ENCODE measurements at regions not wholly inside any gene's neighbourhood (a gene's known extent, or its start where the extent isn't known, plus 50 kb on each side); places are given as distances from the start of the nearest gene placed in this dataset.

- H3K4me1 Mint-ChIP-seq (ENCODE audit: low read depth) = no peaks in the 10 kb centered on the region
- H3K4me3 Mint-ChIP-seq = no peak overlapping the region
- no peak overlapping the region for H3K27ac Mint-ChIP-seq
- no peaks in the 10 kb centered on the region for H3K36me3 Mint-ChIP-seq (ENCODE audit: low read depth)
- peaks cover 4% of the 10 kb centered on the region for H3K9me3 Mint-ChIP-seq
- no peaks in the 10 kb centered on the region for H3K27me3 Mint-ChIP-seq (ENCODE audit: low read depth)
Observed at GRCh38 chr13:86846501-86846900, 824.7 kb upstream of the SLITRK5 start.

- no peaks in the 10 kb centered on the region for H3K27me3 Mint-ChIP-seq (ENCODE audit: low read depth)
- no peaks in the 10 kb centered on the region for H3K4me1 Mint-ChIP-seq (ENCODE audit: low read depth)
- no peak overlapping the region for H3K4me3 Mint-ChIP-seq
- H3K36me3 Mint-ChIP-seq (ENCODE audit: low read depth) = no peaks in the 10 kb centered on the region
- H3K27ac Mint-ChIP-seq = no peak overlapping the region
- peaks cover 4% of the 10 kb centered on the region for H3K9me3 Mint-ChIP-seq
Observed at GRCh38 chr13:86848716-86849115, 822.5 kb upstream of the SLITRK5 start.

- Mint-ChIP-seq H3K4me3 (no peak overlapping the region), H3K36me3 (ENCODE audit: low read depth) (no peaks in the 10 kb centered on the region), H3K27ac (no peak overlapping the region), H3K27me3 (ENCODE audit: low read depth) (no peaks in the 10 kb centered on the region), H3K4me1 (ENCODE audit: low read depth) (no peaks in the 10 kb centered on the region), H3K9me3 (no peaks in the 10 kb centered on the region)
Observed at GRCh38 chr13:86856991-86857390, 814.2 kb upstream of the SLITRK5 start.

- Mint-ChIP-seq H3K27ac (no peak overlapping the region), H3K36me3 (ENCODE audit: low read depth) (no peaks in the 10 kb centered on the region), H3K4me3 (no peak overlapping the region), H3K9me3 (no peaks in the 10 kb centered on the region), H3K4me1 (ENCODE audit: low read depth) (no peaks in the 10 kb centered on the region), H3K27me3 (ENCODE audit: low read depth) (no peaks in the 10 kb centered on the region)
Observed at GRCh38 chr13:86858216-86858615, 813.0 kb upstream of the SLITRK5 start.

GRCh38 chr13:86862137-86862536, 809.0 kb upstream of the SLITRK5 start:
- Mint-ChIP-seq H3K4me1 (ENCODE audit: low read depth) (no peaks in the 10 kb centered on the region), H3K4me3 (no peak overlapping the region), H3K27me3 (ENCODE audit: low read depth) (no peaks in the 10 kb centered on the region), H3K9me3 (no peaks in the 10 kb centered on the region), H3K36me3 (ENCODE audit: low read depth) (no peaks in the 10 kb centered on the region), H3K27ac (no peak overlapping the region)

GRCh38 chr13:86864376-86864775, 806.8 kb upstream of the SLITRK5 start:
- Mint-ChIP-seq H3K9me3 (no peaks in the 10 kb centered on the region), H3K4me3 (no peak overlapping the region), H3K27me3 (ENCODE audit: low read depth) (no peaks in the 10 kb centered on the region), H3K4me1 (ENCODE audit: low read depth) (no peaks in the 10 kb centered on the region), H3K27ac (no peak overlapping the region), H3K36me3 (ENCODE audit: low read depth) (no peaks in the 10 kb centered on the region)

- Mint-ChIP-seq H3K27me3 (ENCODE audit: low read depth) (no peaks in the 10 kb centered on the region), H3K4me3 (no peak overlapping the region), H3K9me3 (no peaks in the 10 kb centered on the region), H3K36me3 (ENCODE audit: low read depth) (no peaks in the 10 kb centered on the region), H3K4me1 (ENCODE audit: low read depth) (no peaks in the 10 kb centered on the region), H3K27ac (no peak overlapping the region)
Observed at GRCh38 chr13:86870444-86870843, 800.7 kb upstream of the SLITRK5 start.

GRCh38 chr13:86877441-86877840, 793.7 kb upstream of the SLITRK5 start:
- Mint-ChIP-seq H3K4me1 (ENCODE audit: low read depth) (no peaks in the 10 kb centered on the region), H3K36me3 (ENCODE audit: low read depth) (no peaks in the 10 kb centered on the region), H3K9me3 (no peaks in the 10 kb centered on the region), H3K27ac (no peak overlapping the region), H3K27me3 (ENCODE audit: low read depth) (no peaks in the 10 kb centered on the region), H3K4me3 (no peak overlapping the region)

GRCh38 chr13:86878781-86879180, 792.4 kb upstream of the SLITRK5 start:
- H3K36me3 Mint-ChIP-seq (ENCODE audit: low read depth) = no peaks in the 10 kb centered on the region

GRCh38 chr13:86881390-86881789, 789.8 kb upstream of the SLITRK5 start:
- no peaks in the 10 kb centered on the region for H3K27me3 Mint-ChIP-seq (ENCODE audit: low read depth)
- no peaks in the 10 kb centered on the region for H3K9me3 Mint-ChIP-seq
- no peaks in the 10 kb centered on the region for H3K4me1 Mint-ChIP-seq (ENCODE audit: low read depth)
- no peak overlapping the region for H3K4me3 Mint-ChIP-seq
- no peaks in the 10 kb centered on the region for H3K36me3 Mint-ChIP-seq (ENCODE audit: low read depth)
- no peak overlapping the region for H3K27ac Mint-ChIP-seq

More at GRCh38 chr13:86878781-86879180, 792.4 kb upstream of the SLITRK5 start:
- Mint-ChIP-seq H3K27ac (no peak overlapping the region), H3K27me3 (ENCODE audit: low read depth) (no peaks in the 10 kb centered on the region), H3K4me3 (no peak overlapping the region), H3K9me3 (no peaks in the 10 kb centered on the region), H3K4me1 (ENCODE audit: low read depth) (no peaks in the 10 kb centered on the region)

GRCh38 chr13:86882107-86882506, 789.1 kb upstream of the SLITRK5 start:
- no peak overlapping the region for H3K4me3 Mint-ChIP-seq
- H3K36me3 Mint-ChIP-seq (ENCODE audit: low read depth) = no peaks in the 10 kb centered on the region
- H3K9me3 Mint-ChIP-seq = no peaks in the 10 kb centered on the region
- no peaks in the 10 kb centered on the region for H3K4me1 Mint-ChIP-seq (ENCODE audit: low read depth)
- no peaks in the 10 kb centered on the region for H3K27me3 Mint-ChIP-seq (ENCODE audit: low read depth)
- H3K27ac Mint-ChIP-seq = no peak overlapping the region

- Mint-ChIP-seq H3K27ac (no peak overlapping the region), H3K4me3 (no peak overlapping the region), H3K9me3 (no peaks in the 10 kb centered on the region), H3K27me3 (ENCODE audit: low read depth) (no peaks in the 10 kb centered on the region), H3K4me1 (ENCODE audit: low read depth) (no peaks in the 10 kb centered on the region), H3K36me3 (ENCODE audit: low read depth) (no peaks in the 10 kb centered on the region)
Observed at GRCh38 chr13:86882835-86883234, 788.3 kb upstream of the SLITRK5 start.

GRCh38 chr13:86892330-86892729, 778.8 kb upstream of the SLITRK5 start:
- Mint-ChIP-seq H3K4me3 (no peak overlapping the region), H3K4me1 (ENCODE audit: low read depth) (no peaks in the 10 kb centered on the region), H3K27ac (no peak overlapping the region), H3K36me3 (ENCODE audit: low read depth) (no peaks in the 10 kb centered on the region), H3K9me3 (peaks cover 9% of the 10 kb centered on the region), H3K27me3 (ENCODE audit: low read depth) (no peaks in the 10 kb centered on the region)

GRCh38 chr13:86900906-86901305, 770.3 kb upstream of the SLITRK5 start:
- Mint-ChIP-seq H3K36me3 (ENCODE audit: low read depth) (no peaks in the 10 kb centered on the region), H3K27me3 (ENCODE audit: low read depth) (no peaks in the 10 kb centered on the region), H3K9me3 (no peaks in the 10 kb centered on the region), H3K4me1 (ENCODE audit: low read depth) (no peaks in the 10 kb centered on the region), H3K4me3 (no peak overlapping the region), H3K27ac (no peak overlapping the region)

GRCh38 chr13:86906127-86906874, 764.9 kb upstream of the SLITRK5 start:
- H3K36me3 Mint-ChIP-seq (ENCODE audit: low read depth) = no peaks in the 10 kb centered on the region

GRCh38 chr13:86907156-86907555, 764.0 kb upstream of the SLITRK5 start:
- Mint-ChIP-seq H3K27ac (no peak overlapping the region), H3K4me1 (ENCODE audit: low read depth) (no peaks in the 10 kb centered on the region), H3K36me3 (ENCODE audit: low read depth) (no peaks in the 10 kb centered on the region), H3K9me3 (peaks cover 3% of the 10 kb centered on the region), H3K27me3 (ENCODE audit: low read depth) (no peaks in the 10 kb centered on the region), H3K4me3 (no peak overlapping the region)

More at GRCh38 chr13:86906127-86906874, 764.9 kb upstream of the SLITRK5 start:
- H3K27me3 Mint-ChIP-seq (ENCODE audit: low read depth) = no peaks in the 10 kb centered on the region
- no peaks in the 10 kb centered on the region for H3K4me1 Mint-ChIP-seq (ENCODE audit: low read depth)
- H3K27ac Mint-ChIP-seq = no peak overlapping the region
- peaks cover 3% of the 10 kb centered on the region for H3K9me3 Mint-ChIP-seq
- no peak overlapping the region for H3K4me3 Mint-ChIP-seq
